HL-60 (cell line): ENCODE measurements at regions not wholly inside any gene's neighbourhood (a gene's known extent, or its start where the extent isn't known, plus 50 kb on each side); places are given as distances from the start of the nearest gene placed in this dataset.

Source experiments
- DNase-seq, 2 experiments: peaks; one replicate each; pipeline ENCODE4 v3.0.0-alpha.2; 2010 to 2020; ENCODE audit warnings: low read depth in 1 of 2, low spot score in 1 of 2
- H3K27ac ChIP-seq: fragments of 250-450 bp; sonication (Bioruptor Pico); replicated peaks from 2 replicates; pipeline ENCODE4 v1.5.1; 2020; ENCODE audit warnings: mild to moderate bottlenecking, moderate library complexity
- H3K27me3 ChIP-seq: fragments of 250-450 bp; sonication (Bioruptor Pico); 2 replicates; pipeline ENCODE4 v1.5.1; 2021; ENCODE audit warnings: mild to moderate bottlenecking, moderate library complexity; ENCODE audit not compliant: insufficient read depth, poor library complexity, severe bottlenecking
- H3K4me3 ChIP-seq: replicated peaks from 2 replicates; pipeline ENCODE4 v1.5.1; 2011; ENCODE audit warnings: mild to moderate bottlenecking, control low read depth, low read length; ENCODE audit not compliant: insufficient read depth
- CTCF ChIP-seq: IDR thresholded peaks from one replicate; pipeline ENCODE4 v1.5.1; 2011; ENCODE audit warnings: low read length, control low read depth, inconsistent platforms; ENCODE audit not compliant: insufficient read depth
- GABPA ChIP-seq: IDR thresholded peaks from 2 replicates; pipeline ENCODE4 v1.6.1; 2012; ENCODE audit warnings: low read depth
- POLR2AphosphoS5 ChIP-seq: IDR thresholded peaks from 2 replicates; pipeline ENCODE4 v1.6.1; 2012; ENCODE audit warnings: low read depth
- REST ChIP-seq: IDR thresholded peaks from 2 replicates; pipeline ENCODE4 v1.6.1; 2012; ENCODE audit warnings: low read depth; ENCODE audit not compliant: insufficient replicate concordance
- SPI1 ChIP-seq: IDR thresholded peaks from 2 replicates; pipeline ENCODE4 v1.6.1; 2012; ENCODE audit warnings: low read depth, mild to moderate bottlenecking, borderline replicate concordance

- no peaks in the 10 kb centered on the region for H3K27me3 ChIP-seq
- no peak overlapping the region for H3K27ac ChIP-seq
- no peak for TF ChIP-seq GABPA
- TF ChIP-seq POLR2AphosphoS5: no peak
- TF ChIP-seq REST: no peak
- TF ChIP-seq CTCF: no peak
- no peak for TF ChIP-seq SPI1
- H3K4me3 ChIP-seq: no peak overlapping the region
- DNase-seq: no peak
Measured at GRCh38 chr13:65605396-65605795, 1624.7 kb downstream of the PCDH9 start.

DNA sequence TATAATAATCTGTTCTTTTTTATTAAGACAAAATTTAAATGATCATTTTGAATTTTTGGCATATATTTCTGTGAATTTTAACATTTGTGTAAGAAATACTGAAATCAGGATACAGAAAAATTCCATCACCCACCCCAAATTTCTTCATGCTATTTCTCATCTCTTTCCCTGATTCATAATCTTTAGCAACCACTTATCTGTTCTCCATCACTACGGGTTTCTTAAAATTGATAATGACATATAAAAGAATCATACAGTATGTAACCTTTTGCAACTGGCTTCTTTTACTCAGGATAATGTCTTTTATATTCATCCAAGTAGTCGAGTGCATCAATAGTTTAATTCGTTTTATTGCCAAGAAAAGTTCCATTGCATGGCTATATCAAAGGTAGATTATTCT, 1627.0 kb downstream of the PCDH9 start:
- H3K27me3 ChIP-seq: no peaks in the 10 kb centered on the region
- TF ChIP-seq REST (no peak), POLR2AphosphoS5 (no peak), CTCF (no peak), GABPA (no peak), SPI1 (no peak)
- DNase-seq: no peak
- no peak overlapping the region for H3K27ac ChIP-seq
- H3K4me3 ChIP-seq: no peak overlapping the region

GRCh38 chr13:65601855-65602254, 1628.3 kb downstream of the PCDH9 start:
- TF ChIP-seq SPI1 (no peak), REST (no peak), CTCF (no peak)
- Histone ChIP-seq H3K27me3 (no peaks in the 10 kb centered on the region), H3K4me3 (no peak overlapping the region), H3K27ac (no peak overlapping the region)
- no peak for DNase-seq
